T-helper 2 cell (primary cell): ENCODE measurements at regions not wholly inside any gene's neighbourhood (a gene's known extent, or its start where the extent isn't known, plus 50 kb on each side); places are given as distances from the start of the nearest gene placed in this dataset.
"Not testable (repeated sequence)": the region's sequence is repeated elsewhere in the genome, so short reads cannot be mapped to it uniquely, and the experiment has no call there.

Experiments used
- DNase-seq, 5 experiments: peaks; one replicate each; pipeline versions ENCODE4 v3.0.0 to v3.0.0-alpha.2; 2012 to 2022

DNA sequence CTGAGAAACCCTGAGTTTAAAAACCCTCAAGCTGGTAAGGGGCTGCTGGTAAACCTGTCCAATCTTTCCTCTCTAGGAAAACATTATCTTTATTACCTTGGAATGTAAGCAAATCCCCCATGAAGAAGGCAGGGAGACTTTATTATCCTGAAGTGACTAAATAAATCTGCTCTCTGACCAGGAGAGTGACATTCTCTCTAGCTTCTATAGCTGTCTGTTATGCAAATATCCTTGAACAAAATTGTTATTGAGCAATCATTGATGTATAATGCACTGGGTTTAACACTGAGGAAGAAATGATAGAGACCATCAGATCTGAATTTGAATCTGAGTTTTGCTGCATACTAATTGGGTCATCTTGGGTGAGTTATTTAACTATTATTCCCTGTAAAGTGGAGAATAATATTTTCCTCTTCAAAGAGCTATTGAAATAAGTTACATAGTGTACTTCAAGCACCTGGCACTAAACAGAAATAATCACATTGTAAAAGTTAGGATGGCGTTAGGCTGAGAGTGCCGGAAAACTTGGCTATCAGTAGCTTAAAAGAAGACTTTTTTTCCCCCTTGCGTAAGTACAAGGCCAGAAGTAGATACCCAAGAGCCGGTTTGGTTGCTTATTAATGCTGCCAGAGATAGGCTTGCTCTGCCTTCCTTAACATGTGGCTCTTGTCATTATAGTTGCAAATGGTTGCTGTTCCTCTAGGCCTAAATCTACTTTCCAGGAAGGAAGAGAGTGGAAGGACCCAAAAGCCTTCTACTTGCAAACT lies 1503.1 kb downstream of the KHDRBS2 start:
- DNase-seq = not testable (repeated sequence)

DNA sequence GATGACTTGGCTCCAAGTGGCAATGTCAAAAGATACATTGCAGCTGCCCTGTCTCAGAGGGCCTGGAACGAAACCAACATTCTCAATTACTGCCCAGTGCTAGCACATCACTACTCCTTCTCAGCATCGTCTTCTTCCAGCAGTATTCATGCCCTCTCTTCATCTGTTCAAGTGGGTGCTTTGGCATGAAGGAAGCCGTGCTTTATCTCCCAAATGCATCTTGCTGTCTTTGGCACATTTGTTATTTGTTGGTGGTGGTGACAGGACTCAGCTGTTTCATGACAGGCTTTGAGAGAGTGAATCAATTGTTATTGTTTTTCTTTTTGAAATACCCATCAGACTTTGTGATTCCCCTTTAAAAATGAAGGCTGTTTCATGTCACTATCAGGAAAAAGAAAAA lies 1506.4 kb downstream of the KHDRBS2 start:
- DNase-seq = not testable (repeated sequence)

- DNase-seq = not testable (repeated sequence)
These were observed 1518.1 kb downstream of the KHDRBS2 start for GRCh38 chr6:60767791-60768499.

- not testable (repeated sequence) for DNase-seq
These were observed 1520.7 kb downstream of the KHDRBS2 start for GRCh38 chr6:60765331-60765730.

GRCh38 chr6:60763464-60764080 lies 1522.5 kb downstream of the KHDRBS2 start:
- not testable (repeated sequence) for DNase-seq

DNA sequence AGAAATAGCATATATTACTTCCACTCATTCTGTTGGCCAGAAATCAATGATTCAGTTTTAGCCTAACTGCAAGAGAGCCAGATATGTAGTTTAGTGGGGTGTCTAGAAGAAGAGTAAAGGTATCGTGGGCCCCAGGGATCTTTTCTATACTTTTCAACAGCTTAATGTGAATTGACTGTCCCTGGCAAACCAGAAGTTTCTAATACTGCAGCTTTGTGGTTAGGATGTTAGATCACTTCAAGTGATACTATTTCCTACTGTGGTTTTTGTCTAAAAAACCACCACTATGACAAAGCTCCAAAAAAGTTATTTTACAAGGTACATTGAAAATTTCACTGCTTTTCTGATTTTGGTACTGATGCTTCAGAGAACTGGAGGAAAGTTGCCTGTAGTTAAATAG lies 1525.1 kb downstream of the KHDRBS2 start:
- DNase-seq = not testable (repeated sequence)

DNA sequence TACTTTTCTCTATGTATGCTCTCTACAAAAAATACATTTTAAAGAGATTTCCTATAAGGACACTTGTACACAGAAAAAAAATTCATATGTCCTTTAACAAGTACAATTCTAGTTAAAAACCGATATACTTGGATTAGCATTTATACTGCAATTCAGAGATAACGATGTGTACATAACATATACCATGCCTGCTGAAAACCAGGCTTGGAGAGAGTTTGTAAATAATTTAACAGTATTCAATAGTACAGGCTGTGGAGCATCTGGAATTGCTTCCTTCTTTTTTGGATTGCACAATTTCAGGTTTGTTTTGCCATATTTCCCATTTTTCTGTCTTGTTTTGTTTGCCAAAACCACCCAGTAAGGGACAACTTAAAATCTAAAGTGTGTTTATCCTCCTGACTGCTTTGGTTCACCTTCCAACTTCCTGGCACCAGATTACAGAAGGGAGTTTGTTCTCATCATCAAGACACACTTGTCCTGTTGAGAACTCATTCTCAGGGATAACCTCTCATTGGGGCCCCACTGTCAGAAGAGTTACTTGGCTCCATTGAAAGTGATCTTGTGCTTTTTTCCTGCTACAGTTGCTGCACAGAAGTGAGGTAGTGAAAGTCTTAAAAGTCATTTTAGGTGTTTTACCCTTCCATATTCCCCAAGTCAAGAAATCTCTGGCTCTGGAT lies 1526.7 kb downstream of the KHDRBS2 start:
- not testable (repeated sequence) for DNase-seq

GRCh38 chr6:60758725-60759124 lies 1527.3 kb downstream of the KHDRBS2 start:
- DNase-seq = not testable (repeated sequence)

DNA sequence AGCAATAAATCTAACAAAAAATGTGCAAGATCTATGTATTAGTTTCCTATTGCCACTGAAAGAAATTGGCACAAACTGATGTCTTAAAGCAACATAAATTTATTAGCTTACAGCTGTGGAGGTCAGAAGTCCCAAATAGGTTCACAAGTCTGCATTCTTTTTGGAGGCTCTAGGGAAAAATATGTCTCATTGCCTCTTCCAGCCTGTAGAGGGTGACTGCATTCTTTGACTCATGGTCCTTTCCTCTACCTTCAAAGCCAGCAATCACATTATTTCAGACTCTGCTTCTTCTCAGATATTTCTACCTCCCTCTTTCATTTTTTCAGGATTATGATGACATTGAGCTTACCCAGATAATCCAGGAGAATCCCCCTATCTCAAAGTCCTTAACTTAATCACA lies 1531.1 kb downstream of the KHDRBS2 start:
- DNase-seq = no peak

DNA sequence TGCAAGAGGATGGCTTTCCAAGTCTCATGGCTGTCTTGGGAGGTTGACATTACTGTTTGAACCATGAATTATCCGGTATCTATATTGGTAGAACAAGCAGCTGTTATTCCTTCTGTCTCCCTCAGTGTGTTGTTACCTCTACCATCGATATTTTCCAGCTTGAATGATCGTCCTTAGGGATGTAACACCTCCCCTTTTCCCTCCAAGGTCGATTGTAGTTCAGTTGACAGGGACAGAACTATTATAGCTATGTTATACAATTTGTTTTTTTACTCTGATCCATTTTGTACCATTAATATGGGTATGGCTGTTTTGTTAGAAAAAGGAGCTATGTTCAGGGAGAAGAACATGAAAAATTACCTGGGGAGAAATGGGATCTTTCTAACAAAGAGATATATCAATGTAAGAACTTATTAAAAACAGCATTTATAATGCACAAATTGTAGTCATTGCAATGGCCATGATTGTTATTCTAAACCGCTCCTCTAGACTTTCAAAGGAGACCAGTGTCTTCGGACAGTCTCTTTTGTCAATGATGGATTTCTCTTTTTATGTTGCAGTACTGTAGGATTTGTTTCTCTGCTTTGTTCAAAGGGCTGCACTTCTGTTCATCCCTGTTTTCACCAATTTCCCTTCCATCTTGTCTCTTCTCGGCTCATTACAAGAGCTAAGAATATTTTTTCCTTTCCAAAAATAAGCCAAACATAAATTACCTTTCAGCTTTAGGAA lies 1535.5 kb downstream of the KHDRBS2 start:
- not testable (repeated sequence) for DNase-seq

GRCh38 chr6:60747765-60748556 lies 1538.1 kb downstream of the KHDRBS2 start:
- DNase-seq = not testable (repeated sequence)

DNA sequence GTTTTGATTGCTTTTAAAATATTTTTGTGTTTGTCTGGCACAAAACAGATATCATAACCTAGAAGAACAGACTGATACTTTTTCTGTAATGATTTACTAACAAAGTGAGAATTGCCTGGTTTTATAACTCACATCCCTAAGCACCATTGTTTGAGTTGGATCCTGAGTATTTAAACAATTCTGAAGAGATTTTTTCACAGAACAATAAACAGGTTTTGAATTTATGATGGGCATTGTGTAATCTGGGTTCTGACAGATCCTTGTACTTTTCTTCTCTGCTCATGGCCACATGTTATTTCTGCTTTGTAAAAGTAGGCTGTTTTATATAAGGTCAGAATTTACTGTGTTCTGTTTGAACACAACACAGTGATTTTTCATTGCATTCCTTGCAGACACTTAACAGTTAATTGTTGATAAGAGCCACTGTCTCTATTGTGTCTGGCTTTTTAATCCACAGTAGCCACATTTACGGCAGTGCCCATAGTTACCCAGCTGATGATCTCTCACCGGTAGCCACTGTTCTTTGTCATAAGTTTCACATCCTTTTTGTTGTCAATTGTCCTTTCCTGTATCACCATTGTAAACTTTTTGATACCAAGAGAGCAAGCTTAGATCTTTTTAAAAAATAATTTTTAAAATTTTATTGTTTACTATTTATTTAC lies 1548.1 kb downstream of the KHDRBS2 start:
- DNase-seq = not testable (repeated sequence)

DNA sequence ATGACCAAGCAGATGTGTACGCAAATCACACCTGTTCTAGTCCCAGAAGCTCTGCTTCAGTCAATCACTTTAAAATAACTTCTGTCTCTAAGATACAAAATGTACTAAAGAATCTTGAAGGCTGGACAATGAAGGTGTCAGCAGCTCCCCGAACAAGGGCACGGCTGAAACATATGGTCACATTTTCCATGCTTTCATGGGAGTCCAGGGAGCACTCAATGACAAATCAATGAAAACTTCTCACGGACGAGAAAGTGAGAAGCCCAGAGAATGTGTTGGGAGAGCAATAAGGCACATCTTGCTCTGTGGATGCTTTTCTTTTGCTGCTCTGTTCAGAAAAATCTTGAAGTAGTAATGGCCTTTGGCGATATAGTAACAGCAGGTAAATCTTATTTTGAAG lies 1548.7 kb downstream of the KHDRBS2 start:
- not testable (repeated sequence) for DNase-seq

GRCh38 chr6:60723935-60724334 lies 1562.1 kb downstream of the KHDRBS2 start:
- DNase-seq = not testable (repeated sequence)

GRCh38 chr6:60695232-60695631 lies 1590.8 kb downstream of the KHDRBS2 start:
- no peak for DNase-seq

DNA sequence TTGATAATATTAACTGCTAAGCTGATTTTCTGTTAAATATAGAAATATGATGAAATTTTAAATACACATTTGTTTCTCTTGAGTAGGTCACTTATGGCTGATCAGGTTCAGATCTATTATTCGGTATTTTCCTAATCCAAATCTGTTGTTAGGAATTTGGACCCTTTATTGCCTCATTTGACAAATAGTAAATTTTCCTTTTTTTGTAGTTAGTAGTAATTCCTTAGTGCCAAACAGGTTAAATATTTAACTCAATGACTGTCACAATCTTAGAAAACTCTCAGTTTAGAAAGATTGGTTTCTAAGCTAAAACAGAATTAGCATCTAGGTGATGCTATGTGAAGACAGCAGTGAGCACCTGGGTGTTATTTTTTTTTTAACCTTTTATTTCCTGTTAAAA lies 1598.9 kb downstream of the KHDRBS2 start:
- DNase-seq = no peak

DNA sequence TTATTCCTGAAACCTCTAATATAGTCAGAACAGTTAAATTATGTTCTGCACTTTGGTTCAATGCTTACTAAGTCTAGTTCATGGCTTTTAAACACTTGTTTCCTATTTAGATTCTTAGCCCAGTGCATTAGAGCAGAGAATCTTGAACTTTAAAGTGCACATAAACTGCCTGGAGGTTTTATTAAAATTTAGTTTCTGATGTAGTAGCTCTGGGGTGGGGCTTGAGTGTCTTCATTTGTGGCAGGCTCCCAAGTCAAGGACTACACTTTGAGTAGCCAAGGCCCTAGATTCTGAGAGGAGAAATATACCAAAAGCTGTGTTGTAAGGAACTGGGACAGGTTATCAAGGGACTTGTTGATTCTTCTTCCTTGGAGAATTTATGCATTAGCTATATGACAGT lies 1604.2 kb downstream of the KHDRBS2 start:
- no peak for DNase-seq

DNA sequence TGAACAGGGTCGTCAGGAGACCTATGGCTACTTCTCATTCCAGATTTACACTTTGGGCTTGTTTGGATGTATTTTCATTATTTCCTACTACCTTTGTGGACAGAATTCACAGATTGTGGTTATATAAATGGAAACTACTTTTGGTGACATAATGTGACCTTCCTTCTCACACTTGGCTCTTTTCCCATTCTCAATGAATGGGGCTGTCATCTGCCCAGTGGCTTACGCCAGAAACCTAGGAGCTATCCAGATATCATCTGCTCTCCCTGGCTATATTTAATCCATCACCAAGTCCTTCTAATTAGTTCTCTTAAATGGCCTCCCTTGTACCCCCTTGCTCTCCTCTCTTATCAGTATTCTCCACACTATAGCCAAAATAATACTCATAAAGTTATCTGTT lies 1606.8 kb downstream of the KHDRBS2 start:
- DNase-seq = no peak

DNA sequence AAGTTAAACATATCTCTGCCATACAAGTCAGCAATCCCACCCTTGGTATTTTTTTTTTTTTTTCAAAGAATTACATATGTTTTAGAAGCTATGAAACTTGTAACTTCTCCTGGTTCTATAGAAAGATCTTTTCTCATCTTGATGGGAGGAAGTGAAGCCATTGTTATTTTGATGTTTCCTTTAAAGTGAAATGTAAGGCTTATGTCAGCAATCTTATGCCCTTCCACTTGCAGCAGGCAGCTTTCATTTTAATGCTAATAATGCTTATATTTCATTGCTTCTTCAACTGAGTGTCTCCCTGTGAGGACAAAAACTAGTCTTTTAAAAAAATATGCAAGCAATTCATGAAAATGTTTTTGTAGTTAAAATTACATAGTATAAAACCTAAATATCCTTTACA lies 1614.7 kb downstream of the KHDRBS2 start:
- no peak for DNase-seq

- no peak for DNase-seq
These were observed 1616.0 kb downstream of the KHDRBS2 start for GRCh38 chr6:60670036-60670435.

DNA sequence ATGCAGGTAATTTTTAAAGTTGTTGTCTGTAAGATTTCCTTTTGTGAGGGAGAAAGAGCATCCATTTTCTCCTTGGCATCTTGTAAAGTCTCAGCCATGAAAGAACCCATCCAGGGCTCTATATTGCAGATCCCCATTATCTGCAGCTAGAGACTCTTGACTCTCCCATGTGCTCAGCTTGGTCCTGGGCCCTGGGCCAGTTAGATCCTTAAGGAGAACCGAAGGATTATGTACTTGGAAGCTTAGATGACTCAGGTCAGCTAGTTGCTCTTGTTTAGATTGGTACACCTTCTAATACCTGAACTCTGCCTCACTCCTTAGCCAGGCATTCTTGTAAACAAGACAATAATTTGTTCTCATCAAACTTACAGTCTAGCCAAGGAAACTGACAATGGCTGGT lies 1617.6 kb downstream of the KHDRBS2 start:
- no peak for DNase-seq
